GM21786 (cell line): ENCODE measurements at regions not wholly inside any gene's neighbourhood (a gene's known extent, or its start where the extent isn't known, plus 50 kb on each side); places are given as distances from the start of the nearest gene placed in this dataset.

Experiments used
- ATAC-seq: cut with Tn5 transposase; IDR thresholded peaks from one replicate; pipeline ENCODE4 v1.9.1; 2021; ENCODE audit not compliant: unreplicated experiment

GRCh38 chr2:181828122-181828705 lies 63.3 kb upstream of the ITPRID2 start:
- no peak for ATAC-seq

- no peak for ATAC-seq
Observed at GRCh38 chr2:181829230-181829629, 62.3 kb upstream of the ITPRID2 start.

GRCh38 chr2:181832015-181832414 lies 59.5 kb upstream of the ITPRID2 start:
- ATAC-seq, result no peak

GRCh38 chr2:181836583-181836982 lies 54.9 kb upstream of the ITPRID2 start:
- ATAC-seq, result peak; percentile 83

- no peak for ATAC-seq
Observed at GRCh38 chr2:181837563-181837962, 54.0 kb upstream of the ITPRID2 start.

GRCh38 chr2:181839811-181840210 lies 51.7 kb upstream of the ITPRID2 start:
- ATAC-seq, result no peak

GRCh38 chr2:181841079-181841478 lies 50.5 kb upstream of the ITPRID2 start:
- no peak for ATAC-seq
